K562 (cell line): ENCODE measurements at regions not wholly inside any gene's neighbourhood (a gene's known extent, or its start where the extent isn't known, plus 50 kb on each side); places are given as distances from the start of the nearest gene placed in this dataset.

Experiments used
- ARNT ChIP-seq, 2 experiments: fragments of 450-650 bp; IDR thresholded peaks; 2 replicates each; pipeline ENCODE4 v1.6.1; 2016; ENCODE audit warnings: mild to moderate bottlenecking in 1 of 2
- CBX8 ChIP-seq: fragments of 200-600 bp; sonication (generic); IDR thresholded peaks from 2 replicates; pipeline ENCODE4 v1.6.1; 2012; ENCODE audit warnings: borderline replicate concordance, mixed run types, low read depth, mild to moderate bottlenecking, moderate library complexity, mixed read lengths, low read length, control low read depth, inconsistent platforms; ENCODE audit not compliant: poor library complexity, severe bottlenecking; ENCODE audit errors: extremely low read depth
- CC2D1A ChIP-seq: fragments of 450-650 bp; IDR thresholded peaks from 2 replicates; pipeline ENCODE4 v1.6.1; 2017; ENCODE audit warnings: mild to moderate bottlenecking
- JUNB ChIP-seq: fragments of 450-650 bp; formaldehyde crosslinking; conservative IDR thresholded peaks from 2 replicates; pipeline ENCODE4 v1.4.0; 2020; ENCODE audit warnings: mild to moderate bottlenecking
- POLR2A ChIP-seq: fragments of 450-650 bp; conservative IDR thresholded peaks from 2 replicates; pipeline ENCODE4 v1.6.1; 2016
- RB1 ChIP-seq: fragments of 450-650 bp; IDR thresholded peaks from 2 replicates; pipeline ENCODE4 v1.6.1; 2017; ENCODE audit warnings: low read depth, mild to moderate bottlenecking
- SP1 ChIP-seq: sonication (generic); formaldehyde crosslinking; IDR thresholded peaks from 2 replicates; pipeline ENCODE4 v1.8.1; 2022; ENCODE audit warnings: mild to moderate bottlenecking, missing genetic modification reagents
- TAF7 ChIP-seq: fragments of 450-650 bp; IDR thresholded peaks from 2 replicates; pipeline ENCODE4 v1.6.1; 2016; ENCODE audit warnings: missing genetic modification characterization, missing compliant biosample characterization
- TF ChIP-seq, protein P1 (sequence below): sonication (generic); formaldehyde crosslinking; IDR thresholded peaks from 2 replicates; pipeline ENCODE4 v1.8.0; 2022; ENCODE audit warnings: missing genetic modification reagents, mild to moderate bottlenecking, borderline replicate concordance
- TF ChIP-seq, protein P2 (sequence below): fragments of 250-450 bp; sonication (Bioruptor Pico); IDR thresholded peaks from 2 replicates; pipeline ENCODE4 v1.8.0; 2021; ENCODE audit warnings: moderate library complexity, mild to moderate bottlenecking, inconsistent platforms
- TF ChIP-seq, protein P3 (sequence below): fragments of 250-450 bp; sonication (Bioruptor Pico); IDR thresholded peaks from 2 replicates; pipeline ENCODE4 v1.5.0; 2021

DNA sequence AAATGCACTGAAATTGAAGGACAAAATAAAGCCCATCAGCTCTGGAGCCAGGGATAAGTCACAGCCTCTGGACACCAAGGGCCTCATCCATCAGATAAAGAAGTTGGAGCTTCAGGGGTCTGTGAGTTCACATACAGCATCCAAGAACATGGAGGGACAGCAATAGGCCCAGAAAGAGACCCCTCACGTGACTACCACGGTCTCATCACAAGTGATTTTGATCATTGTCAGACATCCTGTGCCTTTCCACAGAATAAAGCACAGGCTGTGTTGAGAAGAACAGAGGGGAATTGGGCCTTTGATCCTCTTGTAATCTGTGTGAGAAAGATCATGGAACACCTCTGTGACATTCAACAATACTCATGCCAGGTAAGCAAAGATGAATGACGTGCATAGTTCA lies 65.2 kb upstream of the CTAGE1 start:
- TF ChIP-seq TAF7 (tag) = no peak
- TF ChIP-seq JUNB (CRISPR knock-in tag) = no peak
- no peak for TF ChIP-seq CBX8
- TF ChIP-seq, protein P1, sequence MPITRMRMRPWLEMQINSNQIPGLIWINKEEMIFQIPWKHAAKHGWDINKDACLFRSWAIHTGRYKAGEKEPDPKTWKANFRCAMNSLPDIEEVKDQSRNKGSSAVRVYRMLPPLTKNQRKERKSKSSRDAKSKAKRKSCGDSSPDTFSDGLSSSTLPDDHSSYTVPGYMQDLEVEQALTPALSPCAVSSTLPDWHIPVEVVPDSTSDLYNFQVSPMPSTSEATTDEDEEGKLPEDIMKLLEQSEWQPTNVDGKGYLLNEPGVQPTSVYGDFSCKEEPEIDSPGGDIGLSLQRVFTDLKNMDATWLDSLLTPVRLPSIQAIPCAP (CRISPR knock-in tag) = no peak
- no peak for TF ChIP-seq RB1
- TF ChIP-seq, protein P2, sequence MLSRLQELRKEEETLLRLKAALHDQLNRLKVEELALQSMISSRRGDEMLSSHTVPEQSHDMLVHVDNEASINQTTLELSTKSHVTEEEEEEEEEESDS (CRISPR knock-in tag) = no peak
- no peak for TF ChIP-seq CC2D1A
- TF ChIP-seq, protein P3, sequence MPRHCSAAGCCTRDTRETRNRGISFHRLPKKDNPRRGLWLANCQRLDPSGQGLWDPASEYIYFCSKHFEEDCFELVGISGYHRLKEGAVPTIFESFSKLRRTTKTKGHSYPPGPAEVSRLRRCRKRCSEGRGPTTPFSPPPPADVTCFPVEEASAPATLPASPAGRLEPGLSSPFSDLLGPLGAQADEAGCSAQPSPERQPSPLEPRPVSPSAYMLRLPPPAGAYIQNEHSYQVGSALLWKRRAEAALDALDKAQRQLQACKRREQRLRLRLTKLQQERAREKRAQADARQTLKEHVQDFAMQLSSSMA (CRISPR knock-in tag) = no peak
- no peak for TF ChIP-seq ARNT (IDR thresholded peaks at IDR 0.05)
- TF ChIP-seq POLR2A = no peak
- no peak for TF ChIP-seq SP1
